IgD-negative memory B cell (primary cell): ENCODE measurements at regions not wholly inside any gene's neighbourhood (a gene's known extent, or its start where the extent isn't known, plus 50 kb on each side); places are given as distances from the start of the nearest gene placed in this dataset.
A peak's percentile ranks its signal among the peaks of the same experiment; 100 is the strongest.

Experiments
- H3K27ac Mint-ChIP-seq, 3 donors: one replicate each; pipeline ENCODE4 v1.8.0; 2020 to 2022; ENCODE audit warnings: mild to moderate bottlenecking in 3 of 3, mixed read lengths in 3 of 3, moderate library complexity in 1 of 3
- H3K27me3 Mint-ChIP-seq: one replicate; pipeline ENCODE4 v1.8.0; 2021; ENCODE audit warnings: mixed read lengths
- H3K36me3 Mint-ChIP-seq: one replicate; pipeline ENCODE4 v1.8.0; 2020; ENCODE audit warnings: mild to moderate bottlenecking, mixed read lengths
- H3K4me1 Mint-ChIP-seq, 3 donors: one replicate each; pipeline ENCODE4 v1.8.0; 2020 to 2022; ENCODE audit warnings: mixed read lengths in 3 of 3, mild to moderate bottlenecking in 1 of 3
- H3K4me3 Mint-ChIP-seq, 4 donors: one replicate each; pipeline ENCODE4 v1.8.0; 2020 to 2022; ENCODE audit warnings: mild to moderate bottlenecking in 4 of 4, mixed read lengths in 4 of 4, moderate library complexity in 3 of 4
- H3K9me3 Mint-ChIP-seq, 3 donors: one replicate each; pipeline ENCODE4 v1.8.0; 2020 to 2021; ENCODE audit warnings: mixed read lengths in 3 of 3, mild to moderate bottlenecking in 1 of 3

DNA sequence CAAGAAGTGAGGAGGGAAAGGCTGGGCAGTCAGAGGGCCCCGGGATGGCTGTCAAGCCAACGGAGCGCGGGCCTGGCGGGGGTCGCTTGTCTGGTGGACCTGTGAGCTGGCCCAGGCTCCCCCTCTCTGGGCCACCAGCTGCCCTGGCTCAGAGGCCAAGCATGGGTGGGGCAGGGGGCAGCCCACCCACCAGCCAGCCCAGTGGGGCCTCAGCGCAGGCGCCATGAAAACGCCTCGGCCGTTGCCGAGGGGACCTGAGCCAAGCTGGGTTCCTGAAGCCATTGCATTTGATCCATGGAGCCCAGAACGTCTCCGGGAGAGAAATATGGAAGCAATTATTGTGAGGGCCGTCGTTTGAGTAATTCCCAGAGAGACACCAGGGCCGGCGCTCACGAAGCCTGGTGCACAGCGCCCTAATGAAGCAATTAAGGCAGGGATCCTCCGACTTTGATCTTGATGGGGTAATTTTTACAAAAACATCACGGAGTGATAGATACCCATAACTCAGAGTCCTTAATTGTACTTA is 90.5 kb upstream of the TTC34 start:
- Mint-ChIP-seq H3K4me1 (no peaks in the 10 kb centered on the region), H3K9me3 (peaks cover 0 to 2% (median 0%) of the 10 kb centered on the region in 3 donors), H3K27me3 (peaks cover 6% of the 10 kb centered on the region), H3K27ac (no peak overlapping the region), H3K36me3 (no peaks in the 10 kb centered on the region), H3K4me3 (no peak overlapping the region)

- Mint-ChIP-seq H3K9me3 (peaks cover 0 to 2% (median 0%) of the 10 kb centered on the region in 3 donors), H3K27me3 (peaks cover 5% of the 10 kb centered on the region), H3K27ac (no peak overlapping the region), H3K36me3 (no peaks in the 10 kb centered on the region), H3K4me1 (no peaks in the 10 kb centered on the region), H3K4me3 (no peak overlapping the region)
These were observed 92.1 kb upstream of the TTC34 start for GRCh38 chr1:2893473-2894120.

GRCh38 chr1:2894381-2895041 is 93.0 kb upstream of the TTC34 start:
- H3K4me3 Mint-ChIP-seq, result no peak overlapping the region
- peaks cover 0 to 2% (median 0%) of the 10 kb centered on the region in 3 donors for H3K9me3 Mint-ChIP-seq
- H3K27ac Mint-ChIP-seq, result no peak overlapping the region
- H3K36me3 Mint-ChIP-seq, result no peaks in the 10 kb centered on the region
- no peaks in the 10 kb centered on the region for H3K27me3 Mint-ChIP-seq
- H3K4me1 Mint-ChIP-seq, result no peaks in the 10 kb centered on the region

GRCh38 chr1:2896824-2897223 is 95.3 kb upstream of the TTC34 start:
- peaks cover 0 to 2% (median 0%) of the 10 kb centered on the region in 3 donors for H3K9me3 Mint-ChIP-seq
- no peaks in the 10 kb centered on the region for H3K4me1 Mint-ChIP-seq
- no peaks in the 10 kb centered on the region for H3K27me3 Mint-ChIP-seq
- no peaks in the 10 kb centered on the region for H3K36me3 Mint-ChIP-seq
- no peak overlapping the region for H3K4me3 Mint-ChIP-seq
- H3K27ac Mint-ChIP-seq, result no peak overlapping the region

DNA sequence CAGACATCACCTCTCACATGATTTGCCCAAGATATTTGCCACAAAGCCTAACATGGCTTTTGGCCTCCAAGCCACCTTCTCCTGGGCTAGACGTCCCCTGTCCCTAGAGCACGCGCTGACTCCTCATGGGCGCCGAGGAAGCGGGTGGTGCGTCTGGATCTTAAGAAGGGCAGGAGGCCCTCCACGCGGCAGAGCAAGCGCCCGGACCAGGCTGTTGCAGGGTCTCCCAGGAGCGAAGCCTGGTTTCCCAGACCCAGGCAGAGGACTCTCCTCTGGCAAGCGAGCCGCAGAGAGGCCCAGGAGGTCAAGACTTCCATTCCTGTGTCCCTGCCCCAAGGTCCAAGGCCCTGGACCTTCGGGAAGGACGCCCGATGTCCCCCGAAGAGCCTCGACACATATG is 101.7 kb upstream of the TTC34 start:
- H3K9me3 Mint-ChIP-seq, result no peaks in the 10 kb centered on the region
- H3K4me3 Mint-ChIP-seq, result no peak overlapping the region
- no peaks in the 10 kb centered on the region for H3K36me3 Mint-ChIP-seq
- H3K27me3 Mint-ChIP-seq, result peaks cover 1% of the 10 kb centered on the region
- H3K27ac Mint-ChIP-seq, result peak overlapping the region in 1 of 3 donors; percentile 27
- no peaks in the 10 kb centered on the region for H3K4me1 Mint-ChIP-seq

GRCh38 chr1:2904191-2904590 is 102.7 kb upstream of the TTC34 start:
- Mint-ChIP-seq H3K4me3 (no peak overlapping the region), H3K9me3 (no peaks in the 10 kb centered on the region), H3K4me1 (no peaks in the 10 kb centered on the region), H3K27ac (no peak overlapping the region), H3K36me3 (no peaks in the 10 kb centered on the region), H3K27me3 (peaks cover 1% of the 10 kb centered on the region)

GRCh38 chr1:2905356-2905755 is 103.9 kb upstream of the TTC34 start:
- no peak overlapping the region for H3K27ac Mint-ChIP-seq
- no peaks in the 10 kb centered on the region for H3K9me3 Mint-ChIP-seq
- H3K27me3 Mint-ChIP-seq, result peaks cover 1% of the 10 kb centered on the region
- no peak overlapping the region for H3K4me3 Mint-ChIP-seq
- H3K4me1 Mint-ChIP-seq, result no peaks in the 10 kb centered on the region
- no peaks in the 10 kb centered on the region for H3K36me3 Mint-ChIP-seq

DNA sequence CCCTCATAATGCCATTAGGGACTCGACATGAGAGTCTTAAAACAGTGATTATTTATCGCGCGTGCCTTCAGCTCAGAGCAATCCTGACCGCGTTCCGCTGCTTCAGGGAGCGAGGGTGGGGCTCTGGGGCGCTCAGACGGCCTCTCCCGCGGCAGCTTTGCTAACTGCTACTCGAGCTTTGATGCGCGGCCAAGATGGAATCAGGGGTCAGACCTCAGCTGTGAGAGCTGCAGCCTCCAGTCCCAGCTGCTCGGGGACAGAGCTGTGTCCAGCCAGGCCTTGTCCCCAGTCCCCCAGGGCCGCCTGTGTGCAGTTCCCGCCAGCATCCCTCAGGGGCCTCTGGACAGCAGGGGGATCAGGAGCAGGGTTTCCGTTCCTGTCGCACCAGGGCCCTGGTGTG is 104.6 kb upstream of the TTC34 start:
- Mint-ChIP-seq H3K36me3 (no peaks in the 10 kb centered on the region), H3K27ac (no peak overlapping the region), H3K9me3 (no peaks in the 10 kb centered on the region), H3K4me3 (peak overlapping the region in 1 of 4 donors; percentile 41), H3K27me3 (peaks cover 1% of the 10 kb centered on the region), H3K4me1 (no peaks in the 10 kb centered on the region)

DNA sequence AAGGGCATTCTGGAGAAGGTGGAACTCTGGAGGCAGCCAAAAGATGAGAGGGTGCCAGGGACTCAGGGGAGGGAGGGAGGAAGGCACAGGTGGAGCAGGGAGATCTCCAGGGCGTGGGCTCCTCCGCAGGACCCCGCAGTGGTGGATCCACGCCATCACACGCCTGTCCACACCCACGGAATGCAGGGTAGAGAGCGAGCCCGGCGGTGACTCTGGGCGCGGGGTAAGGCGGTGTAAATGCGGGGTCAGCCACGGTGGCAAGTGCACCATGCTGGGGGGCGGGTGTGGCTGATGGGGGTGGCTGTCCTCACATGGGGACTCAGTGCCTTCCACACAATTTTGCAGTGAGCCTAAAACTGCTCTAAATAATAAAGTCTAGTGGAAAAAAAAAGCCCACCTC is 105.1 kb upstream of the TTC34 start:
- H3K27me3 Mint-ChIP-seq, result peaks cover 1% of the 10 kb centered on the region
- H3K4me3 Mint-ChIP-seq, result no peak overlapping the region
- no peak overlapping the region for H3K27ac Mint-ChIP-seq
- H3K9me3 Mint-ChIP-seq, result no peaks in the 10 kb centered on the region
- no peaks in the 10 kb centered on the region for H3K36me3 Mint-ChIP-seq
- H3K4me1 Mint-ChIP-seq, result no peaks in the 10 kb centered on the region

- Mint-ChIP-seq H3K27me3 (peaks cover 1% of the 10 kb centered on the region), H3K4me3 (no peak overlapping the region), H3K27ac (no peak overlapping the region), H3K36me3 (no peaks in the 10 kb centered on the region), H3K4me1 (no peaks in the 10 kb centered on the region), H3K9me3 (no peaks in the 10 kb centered on the region)
These were observed 105.6 kb upstream of the TTC34 start for GRCh38 chr1:2907051-2907450.

DNA sequence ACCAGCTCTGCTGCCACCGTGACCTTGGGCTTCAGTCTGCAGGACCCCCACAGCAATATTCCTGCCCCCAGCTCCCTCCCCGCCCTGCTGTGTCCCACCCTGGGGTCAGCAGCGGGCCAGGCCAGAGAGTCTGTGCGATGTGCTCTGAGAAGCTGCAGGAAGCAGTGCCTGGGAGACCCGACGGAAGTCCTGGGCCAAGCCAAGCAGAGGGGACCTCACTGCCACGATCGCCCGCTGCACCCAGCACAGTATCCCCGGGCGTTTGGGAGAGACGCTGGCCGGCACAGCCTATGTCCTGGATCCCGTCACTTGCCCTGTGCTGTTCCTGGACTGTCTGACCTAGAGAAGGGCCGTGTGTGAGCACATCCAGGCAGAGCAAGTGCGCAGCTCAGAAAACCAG is 106.6 kb upstream of the TTC34 start:
- Mint-ChIP-seq H3K36me3 (no peaks in the 10 kb centered on the region), H3K4me3 (no peak overlapping the region), H3K27ac (no peak overlapping the region), H3K9me3 (no peaks in the 10 kb centered on the region), H3K27me3 (peaks cover 1% of the 10 kb centered on the region), H3K4me1 (no peaks in the 10 kb centered on the region)

GRCh38 chr1:2908561-2908960 is 107.1 kb upstream of the TTC34 start:
- no peak overlapping the region for H3K4me3 Mint-ChIP-seq
- H3K4me1 Mint-ChIP-seq, result no peaks in the 10 kb centered on the region
- H3K9me3 Mint-ChIP-seq, result no peaks in the 10 kb centered on the region
- peak overlapping the region in 1 of 3 donors; percentile 46 for H3K27ac Mint-ChIP-seq
- H3K27me3 Mint-ChIP-seq, result peaks cover 3% of the 10 kb centered on the region
- no peaks in the 10 kb centered on the region for H3K36me3 Mint-ChIP-seq

DNA sequence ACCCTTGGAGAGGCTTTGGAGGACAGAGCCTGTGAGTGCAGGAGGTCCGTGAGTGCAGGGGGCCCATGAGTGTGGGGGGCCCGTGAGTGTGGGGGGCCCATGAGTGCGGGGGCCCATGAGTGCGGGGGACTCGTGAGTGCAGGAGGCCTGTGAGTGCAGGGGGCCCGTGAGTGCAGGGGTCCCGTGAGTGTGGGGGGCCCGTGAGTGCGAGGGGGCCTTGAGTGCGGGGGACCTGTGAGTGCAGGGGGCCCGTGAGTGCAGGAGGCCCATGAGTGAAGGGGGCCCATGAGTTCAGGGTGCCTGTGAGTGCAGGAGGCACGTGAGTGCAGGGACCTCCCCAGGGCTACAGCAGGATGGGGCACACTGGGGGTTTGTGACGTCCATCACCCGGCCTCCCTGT is 108.3 kb upstream of the TTC34 start:
- Mint-ChIP-seq H3K36me3 (no peaks in the 10 kb centered on the region), H3K9me3 (no peaks in the 10 kb centered on the region), H3K27ac (no peak overlapping the region), H3K4me3 (no peak overlapping the region), H3K27me3 (peaks cover 3% of the 10 kb centered on the region), H3K4me1 (no peaks in the 10 kb centered on the region)

GRCh38 chr1:2910211-2910610 is 108.7 kb upstream of the TTC34 start:
- no peak overlapping the region for H3K27ac Mint-ChIP-seq
- peaks cover 3% of the 10 kb centered on the region for H3K27me3 Mint-ChIP-seq
- H3K36me3 Mint-ChIP-seq, result no peaks in the 10 kb centered on the region
- H3K4me1 Mint-ChIP-seq, result no peaks in the 10 kb centered on the region
- no peaks in the 10 kb centered on the region for H3K9me3 Mint-ChIP-seq
- no peak overlapping the region for H3K4me3 Mint-ChIP-seq

GRCh38 chr1:2911421-2912178 is 109.7 kb upstream of the ACTRT2 start:
- Mint-ChIP-seq H3K9me3 (peaks cover 0 to 7% (median 7%) of the 10 kb centered on the region in 3 donors), H3K4me3 (no peak overlapping the region), H3K27ac (no peak overlapping the region), H3K36me3 (no peaks in the 10 kb centered on the region), H3K27me3 (peaks cover 3% of the 10 kb centered on the region), H3K4me1 (no peaks in the 10 kb centered on the region)
